Mesendoderm (in vitro differentiated cells): ENCODE measurements at regions not wholly inside any gene's neighbourhood (a gene's known extent, or its start where the extent isn't known, plus 50 kb on each side); places are given as distances from the start of the nearest gene placed in this dataset.
A peak's percentile ranks its signal among the peaks of the same experiment; 100 is the strongest.

Experiments
- DNase-seq: peaks from one replicate; pipeline ENCODE4 v3.0.0; 2013
- H2AK5ac ChIP-seq: 2 replicates; pipeline ENCODE4 v1.6.1; 2013; ENCODE audit warnings: low read length, inconsistent platforms
- H2BK120ac ChIP-seq: 2 replicates; pipeline ENCODE4 v1.6.1; 2013; ENCODE audit warnings: low read depth, mild to moderate bottlenecking, low read length, moderate library complexity, mixed read lengths
- H2BK15ac ChIP-seq: replicated peaks from 2 replicates; pipeline ENCODE4 v1.6.1; 2013; ENCODE audit warnings: low read depth, mild to moderate bottlenecking, moderate library complexity
- H2BK5ac ChIP-seq: 2 replicates; pipeline ENCODE4 v1.6.1; 2013; ENCODE audit warnings: low read length, inconsistent platforms
- H3K18ac ChIP-seq: 2 replicates; pipeline ENCODE4 v1.6.1; 2013; ENCODE audit warnings: mild to moderate bottlenecking, low read length, mixed read lengths
- H3K23ac ChIP-seq: one replicate; pipeline ENCODE4 v1.6.1; 2013; ENCODE audit warnings: low read length
- H3K27ac ChIP-seq: 2 replicates; pipeline ENCODE4 v1.5.1; 2013; ENCODE audit warnings: low read depth, mild to moderate bottlenecking, inconsistent platforms, low read length, moderate library complexity
- H3K27me3 ChIP-seq: 2 replicates; pipeline ENCODE4 v1.6.1; 2013; ENCODE audit warnings: low read length, control low read depth, mild to moderate bottlenecking, inconsistent platforms; ENCODE audit not compliant: insufficient read depth, poor library complexity
- H3K36me3 ChIP-seq: 2 replicates; pipeline ENCODE4 v1.6.1; 2013; ENCODE audit warnings: low read length, inconsistent platforms; ENCODE audit not compliant: control insufficient read depth, insufficient read depth
- H3K4ac ChIP-seq: one replicate; pipeline ENCODE4 v1.6.1; 2013; ENCODE audit warnings: low read depth, mild to moderate bottlenecking, low read length, moderate library complexity
- H3K4me1 ChIP-seq: 2 replicates; pipeline ENCODE4 v1.6.1; 2013; ENCODE audit warnings: low read depth, low read length, inconsistent platforms; ENCODE audit not compliant: control insufficient read depth
- H3K4me2 ChIP-seq: 2 replicates; pipeline ENCODE4 v1.6.1; 2013; ENCODE audit warnings: low read length
- H3K4me3 ChIP-seq: 2 replicates; pipeline ENCODE4 v1.5.1; 2013; ENCODE audit warnings: mild to moderate bottlenecking, low read length
- H3K56ac ChIP-seq: one replicate; pipeline ENCODE4 v1.6.1; 2013; ENCODE audit warnings: low read length
- H3K79me1 ChIP-seq: 2 replicates; pipeline ENCODE4 v1.6.1; 2013; ENCODE audit warnings: low read length, inconsistent platforms
- H3K79me2 ChIP-seq: 2 replicates; pipeline ENCODE4 v1.6.1; 2013; ENCODE audit warnings: mild to moderate bottlenecking, low read length; ENCODE audit not compliant: control insufficient read depth, insufficient read depth
- H3K9ac ChIP-seq: 2 replicates; pipeline ENCODE4 v1.6.1; 2013; ENCODE audit warnings: low read length, inconsistent platforms
- H4K5ac ChIP-seq: one replicate; pipeline ENCODE4 v1.6.1; 2013; ENCODE audit warnings: low read length
- H4K8ac ChIP-seq: one replicate; pipeline ENCODE4 v1.6.1; 2013; ENCODE audit warnings: low read depth, mild to moderate bottlenecking, control low read depth, low read length, moderate library complexity
- WGBS: extraction: QIAGEN DNeasy Blood & Tissue Kit; methylation state at CpG from one replicate; pipeline ENCODE4 v1.1.7; 2013; ENCODE audit warnings: low lambda C conversion rate, missing lambda C conversion rate; ENCODE audit not compliant: insufficient coverage; ENCODE audit errors: extremely low coverage; 5-methylcytosine and 5-hydroxymethylcytosine counted together

- WGBS: no CpG with 5 or more reads among the region's 1 CpG
These were observed 797.6 kb upstream of the CDH2 start for GRCh38 chr18:28974504-28974903.

GRCh38 chr18:28973324-28973723 lies 796.4 kb upstream of the CDH2 start:
- no CpG with 5 or more reads among the region's 1 CpG for WGBS

More at GRCh38 chr18:28974504-28974903, 797.6 kb upstream of the CDH2 start:
- DNase-seq: no peak
- no peak overlapping the region for H2AK5ac ChIP-seq
- H3K23ac ChIP-seq: no peak overlapping the region
- no peaks in the 10 kb centered on the region for H3K4me1 ChIP-seq
- H4K8ac ChIP-seq: no peak overlapping the region
- no peaks in the 10 kb centered on the region for H3K79me1 ChIP-seq
- no peak overlapping the region for H3K18ac ChIP-seq
- no peak overlapping the region for H3K9ac ChIP-seq
- no peak overlapping the region for H3K4ac ChIP-seq
- H3K27me3 ChIP-seq: no peaks in the 10 kb centered on the region
- H2BK15ac ChIP-seq: no peak overlapping the region
- H3K4me2 ChIP-seq: no peak overlapping the region
- H3K27ac ChIP-seq: no peak overlapping the region
- no peak overlapping the region for H2BK5ac ChIP-seq
- no peak overlapping the region for H2BK120ac ChIP-seq
- H3K4me3 ChIP-seq: no peak overlapping the region
- H3K36me3 ChIP-seq: no peaks in the 10 kb centered on the region
- no peak overlapping the region for H3K56ac ChIP-seq
- no peaks in the 10 kb centered on the region for H3K79me2 ChIP-seq
- H4K5ac ChIP-seq: no peak overlapping the region

GRCh38 chr18:28972333-28972907 lies 795.5 kb upstream of the CDH2 start:
- Histone ChIP-seq H3K27ac (no peak overlapping the region), H2BK5ac (no peak overlapping the region)

More at GRCh38 chr18:28973324-28973723, 796.4 kb upstream of the CDH2 start:
- no peak overlapping the region for H2AK5ac ChIP-seq
- no peak overlapping the region for H2BK15ac ChIP-seq
- H4K5ac ChIP-seq: no peak overlapping the region
- H3K23ac ChIP-seq: no peak overlapping the region
- H3K18ac ChIP-seq: no peak overlapping the region
- H3K4me1 ChIP-seq: no peaks in the 10 kb centered on the region
- DNase-seq: no peak
- H3K79me2 ChIP-seq: no peaks in the 10 kb centered on the region
- H3K36me3 ChIP-seq: no peaks in the 10 kb centered on the region
- H2BK120ac ChIP-seq: no peak overlapping the region
- no peak overlapping the region for H3K4me3 ChIP-seq
- H3K4me2 ChIP-seq: no peak overlapping the region
- no peak overlapping the region for H4K8ac ChIP-seq
- no peaks in the 10 kb centered on the region for H3K27me3 ChIP-seq
- no peak overlapping the region for H2BK5ac ChIP-seq
- no peak overlapping the region for H3K27ac ChIP-seq
- no peaks in the 10 kb centered on the region for H3K79me1 ChIP-seq
- no peak overlapping the region for H3K9ac ChIP-seq
- H3K4ac ChIP-seq: no peak overlapping the region
- H3K56ac ChIP-seq: no peak overlapping the region

GRCh38 chr18:28963481-28963880 lies 786.6 kb upstream of the CDH2 start:
- Histone ChIP-seq H3K23ac (no peak overlapping the region), H3K9ac (no peak overlapping the region), H4K8ac (no peak overlapping the region), H3K27me3 (no peaks in the 10 kb centered on the region), H3K18ac (no peak overlapping the region), H2BK15ac (no peak overlapping the region), H4K5ac (no peak overlapping the region), H3K4me1 (no peaks in the 10 kb centered on the region), H3K56ac (no peak overlapping the region), H3K4me3 (no peak overlapping the region), H2AK5ac (no peak overlapping the region), H2BK120ac (no peak overlapping the region), H3K36me3 (no peaks in the 10 kb centered on the region), H3K79me1 (no peaks in the 10 kb centered on the region), H2BK5ac (no peak overlapping the region), H3K4ac (no peak overlapping the region), H3K27ac (no peak overlapping the region), H3K4me2 (no peak overlapping the region), H3K79me2 (no peaks in the 10 kb centered on the region)
- DNase-seq: no peak

More at GRCh38 chr18:28972333-28972907, 795.5 kb upstream of the CDH2 start:
- no peak overlapping the region for H3K9ac ChIP-seq
- no peaks in the 10 kb centered on the region for H3K36me3 ChIP-seq
- no peak overlapping the region for H4K5ac ChIP-seq
- no peaks in the 10 kb centered on the region for H3K79me2 ChIP-seq
- no peak overlapping the region for H4K8ac ChIP-seq
- DNase-seq: no peak
- no peak overlapping the region for H3K18ac ChIP-seq
- no peak overlapping the region for H2AK5ac ChIP-seq
- WGBS: no CpG with 5 or more reads among the region's 5 CpGs
- no peak overlapping the region for H3K4me2 ChIP-seq
- no peak overlapping the region for H3K4ac ChIP-seq
- no peaks in the 10 kb centered on the region for H3K4me1 ChIP-seq
- H3K79me1 ChIP-seq: no peaks in the 10 kb centered on the region
- H3K23ac ChIP-seq: no peak overlapping the region
- H3K56ac ChIP-seq: no peak overlapping the region
- H3K27me3 ChIP-seq: no peaks in the 10 kb centered on the region
- H2BK15ac ChIP-seq: no peak overlapping the region
- H2BK120ac ChIP-seq: no peak overlapping the region
- no peak overlapping the region for H3K4me3 ChIP-seq

- H3K27me3 ChIP-seq: no peaks in the 10 kb centered on the region
- no peak overlapping the region for H3K56ac ChIP-seq
- H2BK15ac ChIP-seq: no peak overlapping the region
- H3K4me2 ChIP-seq: no peak overlapping the region
- H3K36me3 ChIP-seq: no peaks in the 10 kb centered on the region
- no peaks in the 10 kb centered on the region for H3K79me2 ChIP-seq
- no peak overlapping the region for H3K9ac ChIP-seq
- H4K5ac ChIP-seq: no peak overlapping the region
- no peaks in the 10 kb centered on the region for H3K4me1 ChIP-seq
- H3K23ac ChIP-seq: no peak overlapping the region
- no peak overlapping the region for H3K27ac ChIP-seq
- no peak overlapping the region for H2BK120ac ChIP-seq
- no CpG with 5 or more reads among the region's 8 CpGs for WGBS
- no peak overlapping the region for H3K4ac ChIP-seq
- no peak overlapping the region for H4K8ac ChIP-seq
- no peaks in the 10 kb centered on the region for H3K79me1 ChIP-seq
- peak overlapping the region; percentile 83 for H3K18ac ChIP-seq
- no peak overlapping the region for H3K4me3 ChIP-seq
- H2AK5ac ChIP-seq: no peak overlapping the region
- DNase-seq: peak; percentile 84
- H2BK5ac ChIP-seq: no peak overlapping the region
These were observed 784.8 kb upstream of the CDH2 start for GRCh38 chr18:28961669-28962228.

- no peak overlapping the region for H3K4me3 ChIP-seq
- H3K36me3 ChIP-seq: no peaks in the 10 kb centered on the region
- no peaks in the 10 kb centered on the region for H3K79me2 ChIP-seq
- no peak overlapping the region for H4K8ac ChIP-seq
- no peak overlapping the region for H3K18ac ChIP-seq
- H3K56ac ChIP-seq: no peak overlapping the region
- no peak overlapping the region for H3K4ac ChIP-seq
- no peak overlapping the region for H3K23ac ChIP-seq
- no peak overlapping the region for H3K27ac ChIP-seq
- H3K4me2 ChIP-seq: no peak overlapping the region
- DNase-seq: no peak
- no peaks in the 10 kb centered on the region for H3K79me1 ChIP-seq
- 100% methylated on average over 1 of the region's 2 CpGs for WGBS
- no peaks in the 10 kb centered on the region for H3K4me1 ChIP-seq
- H2BK120ac ChIP-seq: no peak overlapping the region
- no peak overlapping the region for H2BK5ac ChIP-seq
- H2BK15ac ChIP-seq: no peak overlapping the region
- H3K27me3 ChIP-seq: no peaks in the 10 kb centered on the region
- no peak overlapping the region for H3K9ac ChIP-seq
- H4K5ac ChIP-seq: no peak overlapping the region
- no peak overlapping the region for H2AK5ac ChIP-seq
These were observed 783.2 kb upstream of the CDH2 start for GRCh38 chr18:28960146-28960545.
